GM12864 (cell line): ENCODE measurements at regions not wholly inside any gene's neighbourhood (a gene's known extent, or its start where the extent isn't known, plus 50 kb on each side); places are given as distances from the start of the nearest gene placed in this dataset.

Experiments
- DNase-seq: peaks from one replicate; pipeline ENCODE4 v3.0.0-alpha.2; 2011; ENCODE audit warnings: low read depth
- H3K4me3 ChIP-seq: 2 replicates; pipeline ENCODE4 v1.5.1; 2011; ENCODE audit warnings: mild to moderate bottlenecking, low read depth, low read length, control low read depth
- CTCF ChIP-seq: IDR thresholded peaks from 2 replicates; pipeline ENCODE4 v1.5.1; 2011; ENCODE audit warnings: low read depth, mild to moderate bottlenecking, moderate library complexity, low read length, control low read depth, inconsistent platforms; ENCODE audit errors: missing control alignments

- no peak for DNase-seq
- no peak for TF ChIP-seq CTCF
- H3K4me3 ChIP-seq, result no peak overlapping the region
These were observed 172.8 kb upstream of the RGMA start for GRCh38 chr15:93261845-93262244.

- H3K4me3 ChIP-seq, result no peak overlapping the region
- DNase-seq, result no peak
- no peak for TF ChIP-seq CTCF
These were observed 168.9 kb upstream of the RGMA start for GRCh38 chr15:93257920-93258319.

- DNase-seq, result no peak
- no peak overlapping the region for H3K4me3 ChIP-seq
- no peak for TF ChIP-seq CTCF
These were observed 164.7 kb upstream of the RGMA start for GRCh38 chr15:93253681-93254080.

- DNase-seq, result no peak
- no peak overlapping the region for H3K4me3 ChIP-seq
- TF ChIP-seq CTCF, result no peak
These were observed 163.8 kb upstream of the RGMA start for GRCh38 chr15:93252780-93253179.

GRCh38 chr15:93250950-93251349, 161.9 kb upstream of the RGMA start:
- DNase-seq, result no peak
- no peak overlapping the region for H3K4me3 ChIP-seq
- no peak for TF ChIP-seq CTCF

GRCh38 chr15:93250209-93250608, 161.2 kb upstream of the RGMA start:
- no peak for TF ChIP-seq CTCF
- no peak overlapping the region for H3K4me3 ChIP-seq
- DNase-seq, result no peak

- DNase-seq, result no peak
- H3K4me3 ChIP-seq, result no peak overlapping the region
- no peak for TF ChIP-seq CTCF
These were observed 160.6 kb upstream of the RGMA start for GRCh38 chr15:93249623-93250022.
